Adrenal gland (tissue), 9 donors: ENCODE measurements at regions not wholly inside any gene's neighbourhood (a gene's known extent, or its start where the extent isn't known, plus 50 kb on each side); places are given as distances from the start of the nearest gene placed in this dataset.

Experiments
- DNase-seq, 7 donors: peaks; one replicate each; pipeline ENCODE4 v3.0.0-alpha.2; 2019 to 2020
- H3K27ac ChIP-seq, 5 donors: fragments of 200-600 bp; sonication (generic) in 4 of 5; 1 replicate in 3 of 5; 2 replicates in 2 of 5; pipeline versions ENCODE4 v1.5.1 to v1.8.0; 2016 to 2020; ENCODE audit warnings: mild to moderate bottlenecking in 1 of 5
- H3K27me3 ChIP-seq: fragments of 200-600 bp; 2 replicates; pipeline ENCODE4 v1.8.0; 2021
- H3K36me3 ChIP-seq, 2 donors: fragments of 200-600 bp; replicated peaks in 1 of 2; 1 replicate in 1 of 2; 2 replicates in 1 of 2; pipeline versions ENCODE4 v1.5.1 to v1.8.0; 2018 to 2022
- H3K4me1 ChIP-seq, 2 donors: fragments of 200-600 bp; replicated peaks in 1 of 2; 1 replicate in 1 of 2; 2 replicates in 1 of 2; pipeline versions ENCODE4 v1.5.1 to v1.8.0; 2018 to 2021
- H3K4me3 ChIP-seq, 4 donors: fragments of 200-600 bp; sonication (generic) in 3 of 4; one replicate each; pipeline ENCODE4 v1.5.1; 2016 to 2018
- H3K9me3 ChIP-seq, 3 donors: fragments of 200-600 bp; sonication (generic) in 1 of 3; replicated peaks in 1 of 3; 1 replicate in 2 of 3; 2 replicates in 1 of 3; pipeline versions ENCODE4 v1.5.1 to v1.8.0; 2016 to 2021
- CTCF ChIP-seq, 6 experiments: fragments of 450-650 bp in 4 of 6; fragments of 200-600 bp in 2 of 6; sonication (generic) in 1 of 6; IDR thresholded peaks; 1 replicate in 5 of 6; 2 replicates in 1 of 6; pipeline versions ENCODE4 v1.5.1 to v1.8.0; 2016 to 2021; ENCODE audit warnings: antibody characterized with exemption in 6 of 6, mild to moderate bottlenecking in 2 of 6, moderate library complexity in 1 of 6
- POLR2A ChIP-seq, 2 donors: fragments of 450-650 bp; IDR thresholded peaks; one replicate each; pipeline ENCODE4 v1.6.1; 2017; ENCODE audit warnings: antibody characterized with exemption in 2 of 2, mild to moderate bottlenecking in 2 of 2, moderate library complexity in 1 of 2
- WGBS, 4 donors: extraction: QIAGEN DNeasy Blood & Tissue Kit in 2 of 4; methylation state at CpG; one replicate each; pipeline versions ENCODE4 v1.1.5 to v1.1.7; 2013 to 2017; 5-methylcytosine and 5-hydroxymethylcytosine counted together
- intact Hi-C, 2 donors: fragments of 100-400 bp; cut with DNase I; formaldehyde crosslinking; loops; one replicate each; pipeline versions ENCODE4 v1.14.1 to v1.15.0; 2022 to 2023
- donor health status: healthy with polysubstance abuse.
- donor health status: Bipolar disorder and iron deficiency.
- donor health status: DM: yes; HTN: yes; CAD: no.
- donor health status: DM: no; HTN: no; CAD: no.
- donor health status: DM: no; HTN: no; CAD: no.

DNA sequence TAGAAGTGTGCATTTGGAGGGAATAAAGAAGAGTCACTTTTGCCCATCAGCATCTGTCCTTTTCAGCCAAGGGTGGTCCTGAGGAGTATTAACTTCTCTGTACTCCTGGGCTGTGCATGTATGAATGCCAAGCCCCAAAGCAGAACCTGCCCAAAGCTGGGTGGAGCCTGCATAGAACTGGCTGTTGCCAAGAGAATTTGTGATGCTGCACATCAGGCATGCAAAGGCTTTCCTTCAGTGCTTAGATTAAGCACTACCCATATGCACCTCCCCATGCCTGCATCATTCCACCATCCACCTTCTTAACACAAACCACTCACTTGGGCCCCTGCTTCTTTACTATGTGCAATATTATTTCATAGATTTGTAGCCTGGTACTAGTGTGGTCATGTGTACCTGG is 493.8 kb downstream of the KIF4B start:
- no peak for DNase-seq
- intact Hi-C loops = no loop called here

GRCh38 chr5:155508673-155509072 is 495.1 kb downstream of the KIF4B start:
- no peak overlapping the region for H3K4me3 ChIP-seq
- intact Hi-C loops = no loop called here
- 69 to 86% (median 74%) methylated on average over 3 of the region's 3 CpGs for WGBS, 4 donors
- no peaks in the 10 kb centered on the region for H3K36me3 ChIP-seq
- TF ChIP-seq CTCF (IDR thresholded peaks at IDR 0.05) (no peak), POLR2A (IDR thresholded peaks at IDR 0.05) (no peak)
- H3K9me3 ChIP-seq = no peaks in the 10 kb centered on the region
- H3K27me3 ChIP-seq = no peaks in the 10 kb centered on the region
- no peaks in the 10 kb centered on the region for H3K4me1 ChIP-seq
- H3K27ac ChIP-seq = no peak overlapping the region
- DNase-seq = no peak

More for the DNA sequence above, 493.8 kb downstream of the KIF4B start:
- Histone ChIP-seq H3K4me1 (no peaks in the 10 kb centered on the region), H3K27me3 (no peaks in the 10 kb centered on the region), H3K9me3 (no peaks in the 10 kb centered on the region), H3K4me3 (no peak overlapping the region), H3K27ac (no peak overlapping the region), H3K36me3 (no peaks in the 10 kb centered on the region)
- no peak for TF ChIP-seq CTCF (IDR thresholded peaks at IDR 0.05)
- TF ChIP-seq POLR2A (IDR thresholded peaks at IDR 0.05) = no peak

DNA sequence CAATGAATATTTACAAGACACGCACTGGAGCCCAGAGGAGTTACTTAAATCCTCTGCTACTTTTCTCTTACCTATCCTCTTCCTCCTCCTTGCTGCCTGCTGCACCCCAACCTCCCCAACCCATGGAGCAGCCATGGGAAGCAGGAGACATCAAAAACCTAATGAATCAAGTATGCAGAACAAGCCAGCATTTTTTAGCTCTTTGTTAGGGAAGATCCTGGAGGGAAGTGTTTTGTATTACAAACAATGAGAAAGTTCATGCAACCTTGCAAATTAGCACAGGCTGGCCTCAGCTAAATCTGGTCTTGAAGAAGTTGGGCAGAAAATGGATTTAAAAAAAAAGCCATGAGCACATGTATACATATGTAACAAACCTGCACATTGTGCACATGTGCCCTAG is 498.8 kb downstream of the KIF4B start:
- no peak for TF ChIP-seq POLR2A (IDR thresholded peaks at IDR 0.05)
- no peak for TF ChIP-seq CTCF (IDR thresholded peaks at IDR 0.05)
- no peaks in the 10 kb centered on the region for H3K36me3 ChIP-seq
- no peak overlapping the region for H3K27ac ChIP-seq
- no peak overlapping the region for H3K4me3 ChIP-seq
- intact Hi-C loops = no loop called here
- no peaks in the 10 kb centered on the region for H3K9me3 ChIP-seq
- no peaks in the 10 kb centered on the region for H3K27me3 ChIP-seq
- H3K4me1 ChIP-seq = no peaks in the 10 kb centered on the region
- DNase-seq = no peak
- WGBS, 4 donors = 64 to 80% (median 68%) methylated on average over 1 of the region's 1 CpG

- DNase-seq = no peak
- Histone ChIP-seq H3K27ac (no peak overlapping the region), H3K36me3 (no peaks in the 10 kb centered on the region), H3K27me3 (no peaks in the 10 kb centered on the region), H3K4me3 (no peak overlapping the region), H3K9me3 (no peaks in the 10 kb centered on the region), H3K4me1 (no peaks in the 10 kb centered on the region)
- WGBS, 4 donors = 87 to 92% (median 90%) methylated on average over 2 of the region's 2 CpGs
- no peak for TF ChIP-seq POLR2A (IDR thresholded peaks at IDR 0.05)
- TF ChIP-seq CTCF (IDR thresholded peaks at IDR 0.05) = no peak
- intact Hi-C loops = no loop called here
These were observed 500.6 kb downstream of the KIF4B start for GRCh38 chr5:155514105-155514563.
